A673 (cell line): ENCODE measurements at regions not wholly inside any gene's neighbourhood (a gene's known extent, or its start where the extent isn't known, plus 50 kb on each side); places are given as distances from the start of the nearest gene placed in this dataset.

Experiments
- EZH2 ChIP-seq: fragments of 200-600 bp; sonication (generic); IDR thresholded peaks from 2 replicates; pipeline ENCODE4 v1.6.1; 2017; ENCODE audit warnings: borderline replicate concordance, low read depth, mild to moderate bottlenecking, mixed read lengths, antibody characterized with exemption, low read length; ENCODE audit not compliant: poor library complexity, severe bottlenecking
- TF ChIP-seq, protein P1 (sequence below): fragments of 300-800, 200-600 bp; sonication (generic); conservative IDR thresholded peaks from 2 replicates; pipeline ENCODE4 v1.5.1; 2017; ENCODE audit warnings: low read depth, mild to moderate bottlenecking, antibody characterized with exemption, low read length, moderate library complexity, mixed read lengths

DNA sequence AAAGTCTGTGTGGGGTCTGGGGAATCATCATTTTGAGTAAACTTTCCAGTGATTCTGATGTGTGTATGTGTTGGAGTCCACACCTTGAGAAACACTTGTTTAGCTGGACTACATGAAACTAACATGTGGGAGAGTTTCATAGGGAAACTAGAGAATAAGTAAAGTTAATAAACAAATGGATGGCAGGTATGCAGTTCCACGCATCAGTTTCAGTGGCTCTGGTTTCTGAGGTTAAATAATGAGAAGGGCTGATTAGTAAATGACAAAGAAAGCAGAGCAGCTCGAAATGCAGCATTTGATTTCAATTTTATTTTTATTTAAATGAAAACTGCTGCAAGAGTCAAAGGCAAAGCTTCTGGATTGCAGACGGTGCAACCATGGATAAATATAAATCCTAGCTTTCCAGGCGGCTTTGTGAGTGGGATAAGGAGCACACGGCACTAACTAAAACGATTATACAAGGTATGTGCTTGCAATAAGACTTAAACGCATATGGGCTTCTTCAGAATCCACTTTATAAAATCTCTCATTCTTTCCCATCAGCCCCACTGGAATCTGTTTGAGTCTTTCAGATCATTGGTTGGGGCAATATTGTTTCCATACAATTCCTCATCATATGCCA lies 310.7 kb downstream of the PLPP3 start:
- TF ChIP-seq, protein P1, sequence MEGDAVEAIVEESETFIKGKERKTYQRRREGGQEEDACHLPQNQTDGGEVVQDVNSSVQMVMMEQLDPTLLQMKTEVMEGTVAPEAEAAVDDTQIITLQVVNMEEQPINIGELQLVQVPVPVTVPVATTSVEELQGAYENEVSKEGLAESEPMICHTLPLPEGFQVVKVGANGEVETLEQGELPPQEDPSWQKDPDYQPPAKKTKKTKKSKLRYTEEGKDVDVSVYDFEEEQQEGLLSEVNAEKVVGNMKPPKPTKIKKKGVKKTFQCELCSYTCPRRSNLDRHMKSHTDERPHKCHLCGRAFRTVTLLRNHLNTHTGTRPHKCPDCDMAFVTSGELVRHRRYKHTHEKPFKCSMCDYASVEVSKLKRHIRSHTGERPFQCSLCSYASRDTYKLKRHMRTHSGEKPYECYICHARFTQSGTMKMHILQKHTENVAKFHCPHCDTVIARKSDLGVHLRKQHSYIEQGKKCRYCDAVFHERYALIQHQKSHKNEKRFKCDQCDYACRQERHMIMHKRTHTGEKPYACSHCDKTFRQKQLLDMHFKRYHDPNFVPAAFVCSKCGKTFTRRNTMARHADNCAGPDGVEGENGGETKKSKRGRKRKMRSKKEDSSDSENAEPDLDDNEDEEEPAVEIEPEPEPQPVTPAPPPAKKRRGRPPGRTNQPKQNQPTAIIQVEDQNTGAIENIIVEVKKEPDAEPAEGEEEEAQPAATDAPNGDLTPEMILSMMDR: no peak
- no peak for TF ChIP-seq EZH2
